Thoracic aorta (tissue), 2 donors: ENCODE measurements at regions not wholly inside any gene's neighbourhood (a gene's known extent, or its start where the extent isn't known, plus 50 kb on each side); places are given as distances from the start of the nearest gene placed in this dataset.

Experiments used
- ATAC-seq: fragments of 150-250 bp; one replicate; pipeline ENCODE4 v1.8.0; 2017; ENCODE audit warnings: low read depth; ENCODE audit not compliant: insufficient number of reproducible peaks, low FRiP score
- DNase-seq: peaks from one replicate; pipeline ENCODE4 v3.0.0-alpha.2; 2020; ENCODE audit warnings: low spot score
- H3K27ac ChIP-seq, 2 donors: fragments of 200-600 bp; sonication (generic); 1 replicate in 1 of 2; 2 replicates in 1 of 2; pipeline ENCODE4 v1.5.1; 2016; ENCODE audit warnings: mild to moderate bottlenecking in 2 of 2, moderate library complexity in 2 of 2
- H3K27me3 ChIP-seq: fragments of 200-600 bp; sonication (generic); replicated peaks from 2 replicates; pipeline ENCODE4 v1.6.0; 2016; ENCODE audit warnings: mild to moderate bottlenecking; ENCODE audit not compliant: insufficient read depth
- H3K36me3 ChIP-seq: fragments of 200-600 bp; sonication (generic); one replicate; pipeline ENCODE4 v1.5.1; 2016
- H3K4me1 ChIP-seq, 2 donors: fragments of 200-600 bp; sonication (generic); 1 replicate in 1 of 2; 2 replicates in 1 of 2; pipeline versions ENCODE4 v1.5.1 to v1.6.0; 2016; ENCODE audit warnings: low read depth in 2 of 2, mild to moderate bottlenecking in 1 of 2; ENCODE audit not compliant: control insufficient read depth in 1 of 2
- H3K4me3 ChIP-seq: fragments of 200-600 bp; sonication (generic); 2 replicates; pipeline ENCODE4 v1.5.1; 2016; ENCODE audit warnings: mild to moderate bottlenecking
- H3K9me3 ChIP-seq: fragments of 200-600 bp; sonication (generic); 2 replicates; pipeline ENCODE4 v1.5.1; 2016
- CTCF ChIP-seq: fragments of 200-600 bp; sonication (generic); IDR thresholded peaks from one replicate; pipeline ENCODE4 v1.5.1; 2019; ENCODE audit warnings: antibody characterized with exemption

- no peak for DNase-seq
- Histone ChIP-seq H3K36me3 (no peaks in the 10 kb centered on the region), H3K4me1 (no peaks in the 10 kb centered on the region), H3K9me3 (no peaks in the 10 kb centered on the region), H3K27me3 (no peaks in the 10 kb centered on the region), H3K27ac (no peak overlapping the region), H3K4me3 (no peak overlapping the region)
- ATAC-seq: no peak
- TF ChIP-seq CTCF: no peak
Measured at GRCh38 chr15:96273317-96274086, 57.0 kb upstream of the NR2F2 start.

- TF ChIP-seq CTCF: no peak
- ATAC-seq (no peak), DNase-seq (no peak)
- H3K4me1 ChIP-seq: no peaks in the 10 kb centered on the region
- no peaks in the 10 kb centered on the region for H3K36me3 ChIP-seq
- no peaks in the 10 kb centered on the region for H3K9me3 ChIP-seq
- H3K27ac ChIP-seq: no peak overlapping the region
- no peak overlapping the region for H3K4me3 ChIP-seq
- H3K27me3 ChIP-seq: no peaks in the 10 kb centered on the region
Measured at GRCh38 chr15:96274087-96274440, 56.4 kb upstream of the NR2F2 start.

- no peak for TF ChIP-seq CTCF
- no peak for ATAC-seq
Measured at GRCh38 chr15:96274698-96275097, 55.8 kb upstream of the NR2F2 start.

GRCh38 chr15:96276438-96277210 lies 53.9 kb upstream of the NR2F2 start:
- no peak for DNase-seq
- H3K27me3 ChIP-seq: no peaks in the 10 kb centered on the region
- H3K36me3 ChIP-seq: peaks cover 2% of the 10 kb centered on the region
- H3K27ac ChIP-seq: no peak overlapping the region
- no peaks in the 10 kb centered on the region for H3K9me3 ChIP-seq
- TF ChIP-seq CTCF: no peak
- no peak overlapping the region for H3K4me3 ChIP-seq
- no peaks in the 10 kb centered on the region for H3K4me1 ChIP-seq
- ATAC-seq: no peak

More at GRCh38 chr15:96274698-96275097, 55.8 kb upstream of the NR2F2 start:
- Histone ChIP-seq H3K4me1 (no peaks in the 10 kb centered on the region), H3K4me3 (no peak overlapping the region), H3K27me3 (no peaks in the 10 kb centered on the region), H3K36me3 (no peaks in the 10 kb centered on the region), H3K27ac (no peak overlapping the region), H3K9me3 (no peaks in the 10 kb centered on the region)
- DNase-seq: no peak
